Osteoblast (primary cell): ENCODE measurements at regions not wholly inside any gene's neighbourhood (a gene's known extent, or its start where the extent isn't known, plus 50 kb on each side); places are given as distances from the start of the nearest gene placed in this dataset.
"Not testable (repeated sequence)": the region's sequence is repeated elsewhere in the genome, so short reads cannot be mapped to it uniquely, and the experiment has no call there.

Experiments
- DNase-seq: peaks from one replicate; pipeline ENCODE4 v3.0.0; 2011; ENCODE audit warnings: low spot score, mixed read lengths; ENCODE audit not compliant: insufficient read length; ENCODE audit errors: missing footprints
- H2AFZ ChIP-seq: 2 replicates; pipeline ENCODE4 v1.6.0; 2011; ENCODE audit warnings: mild to moderate bottlenecking, low read length
- H3K27ac ChIP-seq: 2 replicates; pipeline ENCODE4 v1.5.1; 2011; ENCODE audit warnings: mild to moderate bottlenecking, low read depth, low read length, moderate library complexity
- H3K27me3 ChIP-seq: 2 replicates; pipeline ENCODE4 v1.6.0; 2012; ENCODE audit warnings: mild to moderate bottlenecking, control low read depth, inconsistent platforms, low read length, moderate library complexity; ENCODE audit not compliant: insufficient read depth
- H3K36me3 ChIP-seq: 2 replicates; pipeline ENCODE4 v1.5.1; 2011; ENCODE audit warnings: mild to moderate bottlenecking, low read length, control low read depth, moderate library complexity; ENCODE audit not compliant: insufficient read depth
- H3K4me1 ChIP-seq: 2 replicates; pipeline ENCODE4 v1.5.1; 2011; ENCODE audit warnings: mild to moderate bottlenecking, low read length, control low read depth, moderate library complexity; ENCODE audit not compliant: insufficient read depth
- H3K4me2 ChIP-seq: 2 replicates; pipeline ENCODE4 v1.6.0; 2011; ENCODE audit warnings: mild to moderate bottlenecking, low read length; ENCODE audit not compliant: insufficient read depth
- H3K4me3 ChIP-seq: fragments of 200-600 bp; sonication (generic); 3 replicates; pipeline ENCODE4 v1.5.1; 2012; ENCODE audit warnings: mild to moderate bottlenecking, low read length, inconsistent platforms; ENCODE audit not compliant: insufficient read depth
- H3K79me2 ChIP-seq: 2 replicates; pipeline ENCODE4 v1.6.0; 2012; ENCODE audit warnings: mild to moderate bottlenecking, low read length, control low read depth, inconsistent platforms; ENCODE audit not compliant: insufficient read depth
- H3K9me3 ChIP-seq: 2 replicates; pipeline ENCODE4 v1.5.1; 2011; ENCODE audit warnings: low read depth, low read length, control low read depth
- H4K20me1 ChIP-seq: 2 replicates; pipeline ENCODE4 v1.6.0; 2012; ENCODE audit warnings: mild to moderate bottlenecking, low read length, control low read depth; ENCODE audit not compliant: insufficient read depth
- CTCF ChIP-seq: IDR thresholded peaks from 2 replicates; pipeline ENCODE4 v1.5.1; 2011; ENCODE audit warnings: mild to moderate bottlenecking, low read depth, low read length, moderate library complexity; ENCODE audit errors: extremely low read depth

- Histone ChIP-seq H4K20me1 (no peaks in the 10 kb centered on the region), H2AFZ (no peak overlapping the region), H3K36me3 (no peaks in the 10 kb centered on the region), H3K9me3 (no peaks in the 10 kb centered on the region), H3K27me3 (no peaks in the 10 kb centered on the region), H3K4me3 (no peak overlapping the region), H3K4me1 (peaks cover 3% of the 10 kb centered on the region), H3K27ac (no peak overlapping the region), H3K79me2 (no peaks in the 10 kb centered on the region), H3K4me2 (no peak overlapping the region)
- TF ChIP-seq CTCF, result no peak
- DNase-seq, result no peak
Observed at GRCh38 chr18:43846299-43846698, 569.0 kb upstream of the SYT4 start.

- no peak overlapping the region for H3K27ac ChIP-seq
- H3K27me3 ChIP-seq, result no peaks in the 10 kb centered on the region
- peak overlapping the region; percentile 76 for H2AFZ ChIP-seq
- peaks cover 3% of the 10 kb centered on the region for H3K4me1 ChIP-seq
- peak overlapping the region; percentile 27 for H3K4me3 ChIP-seq
- H3K9me3 ChIP-seq, result no peaks in the 10 kb centered on the region
- H3K4me2 ChIP-seq, result peak overlapping the region; percentile 49
- H4K20me1 ChIP-seq, result no peaks in the 10 kb centered on the region
- TF ChIP-seq CTCF, result no peak
- DNase-seq, result peak; percentile 48
- H3K79me2 ChIP-seq, result no peaks in the 10 kb centered on the region
- no peaks in the 10 kb centered on the region for H3K36me3 ChIP-seq
Observed at GRCh38 chr18:43847164-43848091, 570.1 kb upstream of the SYT4 start.

GRCh38 chr18:43849831-43850230 is 572.5 kb upstream of the SYT4 start:
- H2AFZ ChIP-seq, H3K4me1 ChIP-seq, H3K27ac ChIP-seq, H3K79me2 ChIP-seq, H4K20me1 ChIP-seq, H3K27me3 ChIP-seq, H3K4me3 ChIP-seq, H3K36me3 ChIP-seq, H3K4me2 ChIP-seq, DNase-seq, H3K9me3 ChIP-seq: not testable (repeated sequence)

GRCh38 chr18:43855376-43855775 is 578.1 kb upstream of the SYT4 start:
- H4K20me1 ChIP-seq, result no peaks in the 10 kb centered on the region
- H3K9me3 ChIP-seq, result no peaks in the 10 kb centered on the region
- TF ChIP-seq CTCF, result no peak
- no peaks in the 10 kb centered on the region for H3K79me2 ChIP-seq
- H3K27ac ChIP-seq, result no peak overlapping the region
- H3K4me1 ChIP-seq, result no peaks in the 10 kb centered on the region
- H3K27me3 ChIP-seq, result no peaks in the 10 kb centered on the region
- DNase-seq, result no peak
- H3K4me3 ChIP-seq, result no peak overlapping the region
- no peak overlapping the region for H3K4me2 ChIP-seq
- no peak overlapping the region for H2AFZ ChIP-seq
- H3K36me3 ChIP-seq, result no peaks in the 10 kb centered on the region
